HEK293T (cell line): ENCODE measurements at regions not wholly inside any gene's neighbourhood (a gene's known extent, or its start where the extent isn't known, plus 50 kb on each side); places are given as distances from the start of the nearest gene placed in this dataset.

ENCODE experiments used
- CTCF ChIA-PET: fragments of 350-600 bp; formaldehyde crosslinking; extraction: SDS; loops from one replicate; lab custom pipeline; 2021; ENCODE audit warnings: antibody characterized with exemption, inconsistent platforms; lab: Yijun Ruan, JAX
- POLR2A ChIA-PET: fragments of 350-600 bp; formaldehyde crosslinking; extraction: SDS; loops from one replicate; lab custom pipeline; 2020; ENCODE audit warnings: antibody characterized with exemption, inconsistent platforms; lab: Yijun Ruan, JAX
- DNase-seq: peaks from one replicate; pipeline ENCODE4 v3.0.0; 2012; ENCODE audit warnings: mixed read lengths; ENCODE audit errors: extremely low spot score
- ARNT ChIP-seq: fragments of 450-650 bp; IDR thresholded peaks from 2 replicates; pipeline ENCODE4 v1.6.1; 2017; ENCODE audit warnings: mild to moderate bottlenecking
- BHLHE40 ChIP-seq: fragments of 450-650 bp; IDR thresholded peaks from 2 replicates; pipeline ENCODE4 v1.6.1; 2016; ENCODE audit warnings: mild to moderate bottlenecking, moderate library complexity, borderline replicate concordance
- CTBP1 ChIP-seq: fragments of 450-650 bp; IDR thresholded peaks from 2 replicates; pipeline ENCODE4 v1.6.1; 2016; ENCODE audit warnings: borderline replicate concordance
- ELF4 ChIP-seq: fragments of 450-650 bp; IDR thresholded peaks from 2 replicates; pipeline ENCODE4 v1.6.1; 2017; ENCODE audit warnings: antibody characterized with exemption
- FOXA1 ChIP-seq: fragments of 450-650 bp; IDR thresholded peaks from 2 replicates; pipeline ENCODE4 v1.6.1; 2016; ENCODE audit warnings: mild to moderate bottlenecking
- FOXK2 ChIP-seq: fragments of 450-650 bp; IDR thresholded peaks from 2 replicates; pipeline ENCODE4 v1.6.1; 2016; ENCODE audit warnings: mild to moderate bottlenecking
- FOXM1 ChIP-seq: fragments of 450-650 bp; IDR thresholded peaks from 2 replicates; pipeline ENCODE4 v1.6.1; 2017; ENCODE audit warnings: mild to moderate bottlenecking, borderline replicate concordance
- HDGF ChIP-seq: fragments of 450-650 bp; IDR thresholded peaks from 2 replicates; pipeline ENCODE4 v1.6.1; 2017; ENCODE audit warnings: antibody characterized with exemption, borderline replicate concordance
- L3MBTL2 ChIP-seq: fragments of 450-650 bp; conservative IDR thresholded peaks from 2 replicates; pipeline ENCODE4 v1.6.1; 2016; ENCODE audit warnings: mild to moderate bottlenecking
- LEF1 ChIP-seq: fragments of 450-650 bp; IDR thresholded peaks from 2 replicates; pipeline ENCODE4 v1.6.1; 2017; ENCODE audit warnings: mild to moderate bottlenecking, borderline replicate concordance
- NFRKB ChIP-seq: fragments of 450-650 bp; IDR thresholded peaks from 2 replicates; pipeline ENCODE4 v1.6.1; 2016; ENCODE audit warnings: mild to moderate bottlenecking, moderate library complexity
- PKNOX1 ChIP-seq: fragments of 450-650 bp; IDR thresholded peaks from 2 replicates; pipeline ENCODE4 v1.6.1; 2016
- SP1 ChIP-seq: fragments of 450-650 bp; IDR thresholded peaks from 2 replicates; pipeline ENCODE4 v1.6.1; 2017
- SUZ12 ChIP-seq: fragments of 450-650 bp; IDR thresholded peaks from 2 replicates; pipeline ENCODE4 v1.6.1; 2016; ENCODE audit warnings: mild to moderate bottlenecking
- TARDBP ChIP-seq: fragments of 450-650 bp; IDR thresholded peaks from 2 replicates; pipeline ENCODE4 v1.6.1; 2016
- ZNF384 ChIP-seq: fragments of 450-650 bp; IDR thresholded peaks from 2 replicates; pipeline ENCODE4 v1.6.1; 2016

- CTCF ChIA-PET = no interaction called here
- POLR2A ChIA-PET = no interaction called here
- TF ChIP-seq ARNT (no peak), NFRKB (no peak), PKNOX1 (no peak), BHLHE40 (no peak), ZNF384 (no peak), LEF1 (no peak), FOXM1 (no peak), TARDBP (no peak), SP1 (no peak), FOXK2 (no peak), ELF4 (no peak), CTBP1 (no peak), SUZ12 (no peak), HDGF (no peak)
- no peak for DNase-seq
Observed at GRCh38 chr5:155080721-155081120, 67.2 kb downstream of the KIF4B start.

GRCh38 chr5:155081618-155082017 is 68.1 kb downstream of the KIF4B start:
- TF ChIP-seq SUZ12 = no peak
- no peak for DNase-seq
- ChIA-PET POLR2A (no interaction called here), CTCF (no interaction called here)

GRCh38 chr5:155082401-155082800 is 68.8 kb downstream of the KIF4B start:
- ChIA-PET POLR2A (no interaction called here), CTCF (no interaction called here)
- no peak for DNase-seq
- TF ChIP-seq TARDBP = no peak
- TF ChIP-seq LEF1 = no peak

- TF ChIP-seq SUZ12 (no peak), FOXK2 (no peak), FOXA1 (no peak), SP1 (no peak), PKNOX1 (no peak), ZNF384 (no peak), NFRKB (no peak), CTBP1 (no peak), ELF4 (no peak), FOXM1 (no peak), BHLHE40 (no peak), L3MBTL2 (no peak)
- ChIA-PET CTCF (no interaction called here), POLR2A (no interaction called here)
- no peak for DNase-seq
Observed at GRCh38 chr5:155085282-155085989, 71.9 kb downstream of the KIF4B start.

GRCh38 chr5:155087036-155087435 is 73.5 kb downstream of the KIF4B start:
- POLR2A ChIA-PET = no interaction called here
- no peak for DNase-seq
- TF ChIP-seq FOXA1 (no peak), LEF1 (no peak), ELF4 (no peak), FOXK2 (no peak), ARNT (no peak), BHLHE40 (no peak), PKNOX1 (no peak), SUZ12 (no peak), L3MBTL2 (no peak)
- CTCF ChIA-PET = no interaction called here

- no peak for TF ChIP-seq FOXA1
- TF ChIP-seq BHLHE40 = no peak
- no peak for TF ChIP-seq TARDBP
- TF ChIP-seq HDGF = no peak
- no peak for TF ChIP-seq ELF4
- no peak for TF ChIP-seq L3MBTL2
- TF ChIP-seq FOXK2 = no peak
- no peak for TF ChIP-seq ARNT
- DNase-seq = no peak
- CTCF ChIA-PET = no interaction called here
- POLR2A ChIA-PET = no interaction called here
Observed at GRCh38 chr5:155088811-155089210, 75.3 kb downstream of the KIF4B start.

GRCh38 chr5:155089643-155090042 is 76.1 kb downstream of the KIF4B start:
- TF ChIP-seq FOXA1 (no peak), ARNT (no peak), LEF1 (no peak), HDGF (no peak), NFRKB (no peak), BHLHE40 (no peak), TARDBP (no peak), ZNF384 (no peak), ELF4 (no peak), SP1 (no peak), L3MBTL2 (no peak), SUZ12 (no peak)
- DNase-seq = no peak
- POLR2A ChIA-PET = no interaction called here
- CTCF ChIA-PET = no interaction called here
